BLaER1 treated with 17β-estradiol and CSF1 and Interleukin-3, amounts not matched to agents 10 nM and 100 nM (cell line): ENCODE measurements at regions not wholly inside any gene's neighbourhood (a gene's known extent, or its start where the extent isn't known, plus 50 kb on each side); places are given as distances from the start of the nearest gene placed in this dataset.
A peak's percentile ranks its signal among the peaks of the same experiment; 100 is the strongest.

ENCODE experiments used
- H3K27ac ChIP-seq, 11 experiments: shearing (Covaris generic); formaldehyde crosslinking; 2 replicates each; pipeline ENCODE4 v1.8.1; 2022
- H3K27me3 ChIP-seq, 11 experiments: shearing (Covaris generic); formaldehyde crosslinking; 2 replicates each; pipeline ENCODE4 v1.8.1; 2022
- H3K36me3 ChIP-seq, 11 experiments: shearing (Covaris generic); formaldehyde crosslinking; 2 replicates each; pipeline ENCODE4 v1.8.1; 2022
- H3K4me1 ChIP-seq, 10 experiments: shearing (Covaris generic); formaldehyde crosslinking; 2 replicates each; pipeline ENCODE4 v1.8.1; 2022
- H3K4me2 ChIP-seq, 11 experiments: shearing (Covaris generic); formaldehyde crosslinking; 2 replicates each; pipeline ENCODE4 v1.8.1; 2022
- H3K4me3 ChIP-seq, 10 experiments: shearing (Covaris generic); formaldehyde crosslinking; 2 replicates each; pipeline ENCODE4 v1.8.1; 2022
- H3K9ac ChIP-seq, 11 experiments: shearing (Covaris generic); formaldehyde crosslinking; 2 replicates each; pipeline ENCODE4 v1.8.1; 2022
- H3K9me3 ChIP-seq, 11 experiments: shearing (Covaris generic); formaldehyde crosslinking; replicated peaks in 1 of 11; 2 replicates each; pipeline ENCODE4 v1.8.1; 2022
- H4K20me1 ChIP-seq, 11 experiments: shearing (Covaris generic); formaldehyde crosslinking; 2 replicates each; pipeline ENCODE4 v1.8.1; 2022
- Cebpa-rat ChIP-seq, 11 experiments: shearing (Covaris generic); IDR thresholded peaks; 2 replicates each; pipeline ENCODE4 v1.8.1; 2022

- Histone ChIP-seq H3K4me1 (peaks cover 0 to 36% (median 18%) of the 10 kb centered on the region in 10 experiments; a peak in 15 of 20 replicates), H3K36me3 (no peaks in the 10 kb centered on the region), H4K20me1 (no peaks in the 10 kb centered on the region), H3K27ac (no peak overlapping the region), H3K4me3 (no peak overlapping the region), H3K9ac (no peak overlapping the region), H3K27me3 (no peaks in the 10 kb centered on the region), H3K9me3 (peaks cover 0 to 11% (median 0%) of the 10 kb centered on the region in 11 experiments; a peak in 3 of 22 replicates), H3K4me2 (no peak overlapping the region)
- TF ChIP-seq Cebpa-rat (IDR thresholded peaks at IDR 0.05), result no peak
These were observed 56.5 kb upstream of the IER3 start for GRCh38 chr6:30800871-30801270.

GRCh38 chr6:30799210-30799609, 54.9 kb upstream of the IER3 start:
- TF ChIP-seq Cebpa-rat (IDR thresholded peaks at IDR 0.05), result no peak
- no peak overlapping the region for H3K4me3 ChIP-seq

GRCh38 chr6:30798494-30798893, 54.1 kb upstream of the IER3 start:
- H3K4me2 ChIP-seq, result no peak overlapping the region
- no peak overlapping the region for H3K4me3 ChIP-seq
- no peaks in the 10 kb centered on the region for H3K27me3 ChIP-seq
- H3K9ac ChIP-seq, result no peak overlapping the region
- TF ChIP-seq Cebpa-rat (IDR thresholded peaks at IDR 0.05), result no peak
- H3K4me1 ChIP-seq, result peaks cover 11 to 49% (median 30%) of the 10 kb centered on the region in 10 experiments
- no peaks in the 10 kb centered on the region for H3K9me3 ChIP-seq
- no peak overlapping the region for H3K27ac ChIP-seq
- H3K36me3 ChIP-seq, result no peaks in the 10 kb centered on the region
- no peaks in the 10 kb centered on the region for H4K20me1 ChIP-seq

More at GRCh38 chr6:30799210-30799609, 54.9 kb upstream of the IER3 start:
- peaks cover 0 to 3% (median 0%) of the 10 kb centered on the region in 11 experiments; a peak in 1 of 22 replicates for H3K9me3 ChIP-seq
- H4K20me1 ChIP-seq, result no peaks in the 10 kb centered on the region
- H3K27me3 ChIP-seq, result no peaks in the 10 kb centered on the region
- no peaks in the 10 kb centered on the region for H3K36me3 ChIP-seq
- peaks cover 4 to 45% (median 25%) of the 10 kb centered on the region in 10 experiments for H3K4me1 ChIP-seq
- H3K9ac ChIP-seq, result no peak overlapping the region
- H3K27ac ChIP-seq, result no peak overlapping the region
- peak overlapping the region in 5 of 11 experiments; percentile 8 to 45 (median 16); a peak in 8 of 22 replicates for H3K4me2 ChIP-seq

- Histone ChIP-seq H3K9me3 (no peaks in the 10 kb centered on the region), H4K20me1 (no peaks in the 10 kb centered on the region), H3K27me3 (no peaks in the 10 kb centered on the region), H3K9ac (no peak overlapping the region), H3K4me3 (no peak overlapping the region), H3K4me2 (peak overlapping the region in 5 of 11 experiments; percentile 37 to 90 (median 82); a peak in 11 of 22 replicates), H3K27ac (no peak overlapping the region; a peak in 1 of 22 replicates), H3K4me1 (peaks cover 23 to 76% (median 48%) of the 10 kb centered on the region in 10 experiments), H3K36me3 (no peaks in the 10 kb centered on the region)
- no peak for TF ChIP-seq Cebpa-rat (IDR thresholded peaks at IDR 0.05)
These were observed 51.4 kb upstream of the IER3 start for GRCh38 chr6:30795549-30796293.
